AG04450 (cell line): ENCODE measurements at regions not wholly inside any gene's neighbourhood (a gene's known extent, or its start where the extent isn't known, plus 50 kb on each side); places are given as distances from the start of the nearest gene placed in this dataset.

Experiments
- CTCF ChIA-PET: fragments of 300-600, 350-600 bp; formaldehyde crosslinking; extraction: SDS; loops from one replicate; lab custom pipeline; 2022; ENCODE audit warnings: antibody characterized with exemption, inconsistent platforms; lab: Charles Lee
- POLR2A ChIA-PET: fragments of 350-600 bp; formaldehyde crosslinking; extraction: SDS; loops from one replicate; lab custom pipeline; 2021; ENCODE audit warnings: antibody characterized with exemption, inconsistent platforms; lab: Yijun Ruan, JAX
- DNase-seq: peaks from one replicate; pipeline ENCODE4 v3.0.0-alpha.2; 2011; ENCODE audit warnings: low read depth, low spot score
- H3K27ac ChIP-seq: one replicate; pipeline ENCODE4 v1.5.1; 2012; ENCODE audit warnings: low read depth, low read length, control low read depth
- H3K27me3 ChIP-seq: one replicate; pipeline ENCODE4 v1.6.0; 2012; ENCODE audit warnings: low read length; ENCODE audit not compliant: control insufficient read depth, insufficient read depth
- H3K4me3 ChIP-seq: 2 replicates; pipeline ENCODE4 v1.5.1; 2011; ENCODE audit warnings: mild to moderate bottlenecking, low read depth, low read length, control low read depth
- H3K9me3 ChIP-seq: 2 replicates; pipeline ENCODE4 v1.5.1; 2012; ENCODE audit warnings: low read length; ENCODE audit not compliant: control insufficient read depth, insufficient read depth
- TF ChIP-seq, protein P1 (sequence below): IDR thresholded peaks from 2 replicates; pipeline ENCODE4 v1.5.1; 2011; ENCODE audit warnings: low read depth, low read length, control low read depth, inconsistent platforms

DNA sequence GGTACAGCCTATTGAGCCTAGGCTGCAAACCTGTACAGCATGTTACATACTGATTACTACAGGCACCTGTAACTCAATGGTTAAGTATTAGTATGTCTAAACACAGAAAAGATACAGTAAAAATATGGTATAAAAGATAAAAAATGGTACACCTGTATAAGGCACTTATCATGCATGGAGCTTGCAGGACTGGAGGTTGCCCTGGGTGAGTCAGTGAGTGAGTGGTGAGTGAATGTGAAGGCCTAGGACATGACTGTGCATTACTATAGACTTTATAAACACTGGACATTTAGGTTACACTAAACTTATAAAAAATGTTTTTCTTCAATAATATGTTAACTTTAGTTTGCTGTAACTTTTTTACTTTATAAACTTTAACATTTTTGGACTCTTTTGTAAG lies 171.3 kb downstream of the SLC28A3 start:
- CTCF ChIA-PET: no interaction called here

DNA sequence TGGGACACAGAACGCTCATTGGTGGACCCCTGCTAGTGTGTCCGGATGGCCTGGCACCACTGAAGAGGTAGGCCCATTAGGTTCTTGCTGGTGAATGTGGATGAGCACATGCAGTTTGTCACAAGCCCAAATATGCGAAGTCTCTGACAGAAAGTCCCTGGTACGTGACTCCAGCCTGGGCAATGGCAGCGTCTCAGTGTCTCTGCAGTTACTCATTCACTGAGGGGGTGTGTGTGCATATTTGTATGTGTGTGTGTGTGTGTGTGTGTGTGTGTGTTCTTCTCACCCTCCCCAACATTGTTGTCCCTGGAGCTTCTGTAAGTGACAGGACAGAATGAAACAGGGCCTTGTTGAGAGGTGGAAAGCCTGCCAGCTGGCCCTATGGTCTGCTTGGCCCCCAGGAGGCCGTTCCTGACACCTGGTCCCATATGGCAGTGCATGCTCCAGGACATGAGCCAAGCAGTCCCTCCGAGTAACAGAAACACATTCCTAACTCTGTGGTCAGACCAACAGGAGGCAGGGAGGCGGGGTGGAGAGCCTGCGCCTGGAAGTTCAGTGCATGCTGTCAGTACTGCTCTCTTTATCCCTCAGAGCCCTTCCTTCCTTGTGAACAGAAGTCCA lies 169.9 kb downstream of the SLC28A3 start:
- H3K4me3 ChIP-seq: no peak overlapping the region
- peak overlapping the region; percentile 81 for H3K27ac ChIP-seq
- peak; percentile 96 for DNase-seq
- ChIA-PET POLR2A (interaction anchor here (0.6 to 2.4 kb wide), 3 partner anchors 14 to 191 kb away, joined by 3 to 13 read pairs (median 5); partner anchors contain the start of genes HNRNPK and RMI1), CTCF (no interaction called here)
- TF ChIP-seq, protein P1, sequence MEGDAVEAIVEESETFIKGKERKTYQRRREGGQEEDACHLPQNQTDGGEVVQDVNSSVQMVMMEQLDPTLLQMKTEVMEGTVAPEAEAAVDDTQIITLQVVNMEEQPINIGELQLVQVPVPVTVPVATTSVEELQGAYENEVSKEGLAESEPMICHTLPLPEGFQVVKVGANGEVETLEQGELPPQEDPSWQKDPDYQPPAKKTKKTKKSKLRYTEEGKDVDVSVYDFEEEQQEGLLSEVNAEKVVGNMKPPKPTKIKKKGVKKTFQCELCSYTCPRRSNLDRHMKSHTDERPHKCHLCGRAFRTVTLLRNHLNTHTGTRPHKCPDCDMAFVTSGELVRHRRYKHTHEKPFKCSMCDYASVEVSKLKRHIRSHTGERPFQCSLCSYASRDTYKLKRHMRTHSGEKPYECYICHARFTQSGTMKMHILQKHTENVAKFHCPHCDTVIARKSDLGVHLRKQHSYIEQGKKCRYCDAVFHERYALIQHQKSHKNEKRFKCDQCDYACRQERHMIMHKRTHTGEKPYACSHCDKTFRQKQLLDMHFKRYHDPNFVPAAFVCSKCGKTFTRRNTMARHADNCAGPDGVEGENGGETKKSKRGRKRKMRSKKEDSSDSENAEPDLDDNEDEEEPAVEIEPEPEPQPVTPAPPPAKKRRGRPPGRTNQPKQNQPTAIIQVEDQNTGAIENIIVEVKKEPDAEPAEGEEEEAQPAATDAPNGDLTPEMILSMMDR: 0 out of 2 replicates have a peak, but pooled peaks have one; percentile 3
- peaks cover 2% of the 10 kb centered on the region; the same call in 1 of the 2 replicates for H3K9me3 ChIP-seq
- H3K27me3 ChIP-seq: no peaks in the 10 kb centered on the region

More for the DNA sequence above, 171.3 kb downstream of the SLC28A3 start:
- Histone ChIP-seq H3K9me3 (peaks cover 2% of the 10 kb centered on the region; the same call in 1 of the 2 replicates), H3K4me3 (no peak overlapping the region), H3K27ac (no peak overlapping the region), H3K27me3 (no peaks in the 10 kb centered on the region)
- TF ChIP-seq, protein P1: no peak
- no peak for DNase-seq
- POLR2A ChIA-PET: interaction anchor here (1.3 to 2.4 kb wide), 2 partner anchors 13 to 189 kb away, joined by 4 to 13 read pairs; partner anchors contain the start of genes HNRNPK and RMI1

DNA sequence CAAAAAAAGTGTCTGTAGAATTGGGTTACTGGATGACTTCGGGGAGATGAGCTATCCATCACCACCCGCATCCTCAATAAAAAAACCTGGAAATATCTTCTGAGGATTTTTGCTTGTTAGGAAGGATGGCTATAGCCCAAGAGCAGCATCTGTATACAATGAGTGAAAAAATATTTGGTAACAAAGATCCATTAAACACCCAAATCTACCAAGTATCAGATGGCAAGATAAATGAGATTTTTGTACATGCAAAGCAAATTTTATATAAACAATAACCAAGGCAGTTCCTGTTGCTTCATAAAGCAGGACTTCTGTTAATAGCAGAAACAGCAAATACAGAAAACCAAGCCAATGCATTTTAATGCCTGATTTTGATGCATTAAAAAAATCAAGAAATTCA lies 166.6 kb downstream of the SLC28A3 start:
- Histone ChIP-seq H3K27me3 (no peaks in the 10 kb centered on the region), H3K4me3 (no peak overlapping the region), H3K27ac (no peak overlapping the region), H3K9me3 (peaks cover 2% of the 10 kb centered on the region; the same call in 1 of the 2 replicates)
- ChIA-PET CTCF (interaction anchor here (0.5 to 2.6 kb wide), 13 partner anchors 8 to 228 kb away, joined by 3 to 10 read pairs (median 5); no protein-coding TSS in a partner anchor), POLR2A (no interaction called here)
- no peak for DNase-seq
- TF ChIP-seq, protein P1: no peak

DNA sequence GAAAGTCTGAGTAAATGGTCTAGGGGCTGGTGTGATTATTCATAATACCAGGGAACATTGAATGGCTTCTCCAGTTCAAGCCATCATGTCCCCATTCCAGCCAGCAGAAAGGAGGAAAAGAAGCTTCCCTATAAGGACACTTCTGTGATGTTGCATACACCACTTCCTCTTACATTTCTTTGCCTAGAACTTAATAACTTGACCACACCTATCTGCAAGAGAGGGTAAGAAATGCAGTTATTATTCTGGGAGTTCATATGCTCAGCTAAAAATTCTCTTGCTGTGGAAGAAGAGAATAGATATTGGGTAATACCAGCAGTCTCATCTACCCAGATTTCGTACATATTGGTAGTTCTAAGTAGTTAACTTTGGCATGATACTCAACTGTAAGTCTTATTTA lies 166.1 kb downstream of the SLC28A3 start:
- H3K27ac ChIP-seq: no peak overlapping the region
- TF ChIP-seq, protein P1: no peak
- peaks cover 2% of the 10 kb centered on the region; the same call in 1 of the 2 replicates for H3K9me3 ChIP-seq
- ChIA-PET POLR2A (no interaction called here), CTCF (interaction anchor here (0.5 to 2.6 kb wide), 6 partner anchors 10 to 228 kb away, joined by 3 to 10 read pairs (median 6); no protein-coding TSS in a partner anchor)
- DNase-seq: no peak
- H3K27me3 ChIP-seq: no peaks in the 10 kb centered on the region
- no peak overlapping the region for H3K4me3 ChIP-seq

DNA sequence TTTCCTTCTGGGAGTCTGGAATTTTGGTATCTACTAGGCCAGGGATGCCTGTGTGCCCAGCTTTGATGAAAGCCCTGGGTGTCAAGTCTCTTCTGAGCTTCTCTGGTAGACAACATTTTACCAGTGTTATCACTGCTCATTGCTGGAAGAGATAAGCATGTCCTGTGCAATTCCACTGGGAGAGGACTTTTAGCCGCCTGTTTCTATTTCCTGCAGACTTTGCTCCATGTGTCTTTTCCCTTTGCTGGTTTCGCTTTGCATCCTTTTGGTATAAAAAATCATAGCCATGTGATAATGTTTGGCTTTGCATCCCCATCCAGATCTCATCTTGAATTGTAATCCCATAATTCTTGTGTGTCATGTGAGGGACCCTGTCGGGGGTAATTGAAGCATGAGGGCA lies 163.2 kb downstream of the SLC28A3 start:
- Histone ChIP-seq H3K9me3 (peaks cover 2% of the 10 kb centered on the region; the same call in 1 of the 2 replicates), H3K27ac (no peak overlapping the region), H3K4me3 (no peak overlapping the region), H3K27me3 (no peaks in the 10 kb centered on the region)
- TF ChIP-seq, protein P1: no peak
- no peak for DNase-seq
- ChIA-PET POLR2A (no interaction called here), CTCF (no interaction called here)
